GM18499 (cell line): ENCODE measurements at regions not wholly inside any gene's neighbourhood (a gene's known extent, or its start where the extent isn't known, plus 50 kb on each side); places are given as distances from the start of the nearest gene placed in this dataset.
"Not testable (repeated sequence)": the region's sequence is repeated elsewhere in the genome, so short reads cannot be mapped to it uniquely, and the experiment has no call there.

Source experiments
- ATAC-seq: cut with Tn5 transposase; IDR thresholded peaks from one replicate; pipeline ENCODE4 v1.9.1; 2021; ENCODE audit warnings: moderate number of reproducible peaks; ENCODE audit not compliant: insufficient read depth, unreplicated experiment

- ATAC-seq: no peak
These were observed 121.5 kb upstream of the PDE1A start for GRCh38 chr2:182548031-182548950.

DNA sequence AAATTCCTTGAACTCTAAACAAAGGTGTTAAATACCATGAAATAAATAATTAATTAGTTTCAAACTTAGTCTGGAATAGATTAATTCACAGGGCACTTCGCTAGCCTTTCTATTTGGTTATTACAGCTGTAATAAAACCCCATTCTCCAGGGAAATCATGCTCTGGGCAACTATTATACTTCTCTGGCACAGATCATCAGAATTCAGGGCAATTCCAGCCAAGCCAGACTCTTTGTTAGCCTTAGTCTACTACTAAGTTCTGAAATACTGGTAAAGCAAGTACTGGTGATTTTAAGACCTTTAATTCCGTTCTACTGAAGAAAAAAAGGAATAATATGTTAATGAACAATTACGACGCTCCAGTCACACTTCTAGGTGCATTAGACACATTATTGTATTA is 123.4 kb upstream of the PDE1A start:
- no peak for ATAC-seq

- not testable (repeated sequence) for ATAC-seq
These were observed 125.4 kb upstream of the PDE1A start for GRCh38 chr2:182552232-182552631.

DNA sequence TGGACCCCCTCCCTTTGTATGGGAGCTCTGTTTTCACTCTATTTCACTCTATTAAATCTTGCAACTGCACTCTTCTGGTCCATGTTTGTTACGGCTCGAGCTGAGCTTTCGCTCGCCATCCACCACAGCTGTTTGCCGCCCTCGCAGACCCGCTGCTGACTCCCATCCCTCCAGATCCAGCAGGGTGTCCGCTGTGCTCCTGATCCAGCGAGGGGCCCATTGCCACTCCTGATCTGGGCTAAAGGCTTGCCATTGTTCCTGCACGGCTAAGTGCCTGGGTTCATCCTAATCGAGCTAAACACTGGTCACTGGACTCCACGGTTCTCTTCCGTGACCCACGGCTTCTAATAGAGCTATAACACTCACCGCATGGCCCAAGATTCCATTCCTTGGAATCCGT is 125.9 kb upstream of the PDE1A start:
- not testable (repeated sequence) for ATAC-seq

DNA sequence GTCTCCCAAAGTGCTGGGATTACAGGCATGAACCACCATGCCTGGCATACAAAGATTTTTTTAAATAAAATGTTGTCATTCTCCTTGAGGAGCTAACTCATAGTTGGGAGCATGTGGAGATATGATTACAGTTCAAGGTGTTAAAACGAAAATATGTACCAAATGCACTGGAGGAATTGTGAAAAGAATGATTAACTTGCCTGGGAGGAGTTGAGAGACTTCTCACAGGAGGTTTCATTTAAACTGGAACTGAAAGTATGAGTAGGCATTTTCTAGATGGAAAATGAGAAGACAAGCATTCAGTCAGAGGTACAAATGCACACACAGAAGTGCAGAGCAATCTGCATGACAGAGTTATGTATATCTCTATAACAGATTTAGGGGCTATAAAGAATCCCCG is 126.6 kb upstream of the PDE1A start:
- ATAC-seq: peak; percentile 99

DNA sequence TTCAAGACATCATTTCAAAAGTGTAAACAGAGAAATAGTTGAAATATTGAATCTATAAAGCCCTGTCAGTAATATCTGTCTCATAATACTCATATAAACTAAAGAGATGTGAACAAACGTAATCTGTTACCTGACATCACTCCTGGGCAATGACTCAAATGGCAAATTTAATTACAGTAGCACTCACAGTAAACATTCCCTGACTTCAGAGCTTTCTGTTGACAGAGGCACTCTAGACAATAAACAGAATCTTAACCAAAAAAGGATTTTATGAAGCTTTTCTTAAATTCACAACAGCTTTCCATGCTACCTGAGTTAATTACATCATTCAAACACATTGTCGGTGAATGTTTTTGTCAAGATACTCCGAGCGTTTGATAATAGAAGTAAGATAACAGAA is 128.1 kb upstream of the PDE1A start:
- no peak for ATAC-seq

DNA sequence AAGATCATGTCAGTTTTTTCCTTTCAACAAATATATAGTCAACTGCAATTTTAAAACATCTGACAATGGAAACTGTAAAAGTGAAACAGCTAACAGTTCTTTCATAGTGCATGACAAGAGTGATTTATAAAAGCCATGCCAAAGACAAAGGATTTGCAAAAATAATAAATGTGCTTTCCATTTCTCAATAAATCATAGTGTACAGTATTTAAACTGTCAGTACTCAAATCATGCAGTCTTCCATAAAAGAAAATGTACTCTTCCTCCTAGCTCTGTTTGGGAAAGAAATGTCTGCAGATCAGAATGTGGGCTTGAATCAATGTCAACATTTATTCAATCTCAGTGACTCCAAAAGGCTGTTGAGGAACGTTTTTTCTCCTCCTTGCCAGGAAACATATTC is 131.7 kb upstream of the PDE1A start:
- ATAC-seq: no peak

DNA sequence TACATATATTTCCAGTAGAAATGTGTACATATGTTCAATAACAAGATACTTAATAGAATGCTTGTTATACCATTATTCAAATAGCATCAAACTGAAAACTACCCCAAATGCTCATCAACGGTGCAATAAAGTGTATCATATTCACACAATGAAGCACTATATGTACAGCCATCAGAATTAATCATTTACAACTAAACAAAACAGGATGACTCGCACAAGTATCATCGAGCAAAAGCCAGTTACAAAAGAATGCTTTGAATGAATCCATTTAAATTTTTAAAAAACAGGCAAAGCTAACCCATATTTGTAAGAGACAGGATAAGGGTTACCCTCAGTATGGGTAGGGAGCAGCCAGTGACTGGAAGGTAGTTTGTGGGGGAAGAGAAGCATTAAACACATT is 132.8 kb upstream of the PDE1A start:
- no peak for ATAC-seq

- no peak for ATAC-seq
These were observed 139.2 kb upstream of the PDE1A start for GRCh38 chr2:182565911-182566567.

DNA sequence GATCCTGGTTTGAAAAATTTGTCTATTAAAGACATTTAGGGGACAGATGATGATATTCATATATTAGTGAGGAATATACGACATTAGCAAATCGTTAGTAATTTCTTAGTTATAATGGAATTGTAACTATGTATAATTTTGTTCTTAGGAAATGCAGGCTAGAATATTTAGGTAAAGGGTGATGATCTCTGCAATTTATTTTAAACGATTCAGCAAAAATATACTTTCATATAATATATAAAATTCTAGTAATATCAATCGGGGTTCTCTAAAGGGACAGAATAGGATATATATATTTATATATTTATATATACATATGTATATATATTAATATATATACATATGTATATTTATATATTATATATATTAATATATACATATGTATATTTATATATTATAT is 142.5 kb upstream of the DNAJC10 start:
- no peak for ATAC-seq

DNA sequence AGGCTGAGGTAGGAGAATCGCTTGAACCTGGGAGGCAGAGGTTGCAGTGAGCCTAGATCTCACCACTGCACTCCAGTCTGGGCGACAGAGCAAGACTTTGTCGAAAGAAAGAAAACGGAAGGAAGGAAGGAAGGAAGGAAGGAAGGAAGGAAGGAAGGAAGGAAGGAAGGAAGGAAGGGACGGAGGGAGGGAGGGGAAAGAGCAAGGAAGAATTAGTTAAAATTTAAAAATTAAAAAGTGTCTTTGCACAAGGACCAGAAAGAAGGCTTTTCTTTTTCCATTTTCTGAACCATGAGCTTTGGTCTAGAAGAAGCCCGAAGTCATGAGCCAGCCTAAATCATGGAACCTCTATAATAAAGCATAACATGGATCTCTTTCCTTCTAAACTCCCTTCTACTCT is 138.2 kb upstream of the DNAJC10 start:
- ATAC-seq: no peak

DNA sequence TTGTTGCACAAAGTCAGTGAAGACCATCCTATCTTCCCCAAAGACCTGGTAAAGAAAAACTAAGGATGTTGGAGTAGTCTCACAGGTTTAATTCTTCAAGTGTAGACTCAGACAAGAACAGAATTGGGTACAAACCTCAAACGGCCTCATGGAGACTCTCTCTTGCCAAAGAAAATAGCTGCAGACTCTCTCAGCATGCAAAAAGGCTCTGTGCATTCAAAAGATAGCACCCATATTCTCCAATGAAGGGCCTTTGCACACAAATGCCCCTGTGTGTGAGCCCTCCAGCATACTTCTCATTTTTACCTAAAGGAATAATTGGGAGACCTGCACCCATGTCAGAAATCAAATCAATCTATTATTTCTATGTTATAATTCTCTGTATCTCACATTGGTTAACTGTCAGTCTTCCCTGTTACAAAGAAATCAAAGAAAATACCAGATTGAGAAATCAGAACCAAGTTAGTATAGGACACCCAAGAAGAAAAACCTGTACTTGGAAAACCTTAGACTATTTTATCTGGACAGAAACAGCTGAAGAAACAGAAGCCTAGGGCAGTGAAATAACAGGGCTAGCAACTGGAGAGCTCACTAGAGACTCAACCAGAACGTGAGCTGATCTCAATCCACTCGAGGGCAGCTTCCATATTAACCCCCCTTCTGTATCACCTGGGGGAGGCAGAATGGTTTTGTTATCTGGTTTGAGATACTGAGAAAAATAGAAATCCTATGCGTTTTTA is 134.7 kb upstream of the DNAJC10 start:
- no peak for ATAC-seq

DNA sequence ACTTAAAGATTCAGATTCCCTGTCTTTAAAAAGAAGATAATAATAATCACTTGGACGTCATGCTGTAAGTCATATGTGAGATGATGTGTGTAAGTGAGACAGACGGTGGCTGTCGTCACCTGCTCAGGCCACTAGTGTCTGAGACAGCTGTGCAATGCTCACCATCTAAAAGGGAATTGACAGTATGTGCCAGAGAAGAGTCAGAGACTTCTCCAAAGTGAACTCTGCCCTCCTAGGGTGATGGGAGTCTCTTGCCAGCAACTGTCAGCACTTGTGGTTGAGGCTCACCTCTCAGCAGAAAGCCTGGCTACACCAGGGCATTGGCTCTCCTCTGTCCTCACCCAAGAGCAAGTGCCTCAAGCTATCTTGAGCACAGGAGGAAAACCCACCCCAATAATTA is 131.6 kb upstream of the DNAJC10 start:
- ATAC-seq: no peak

- no peak for ATAC-seq
These were observed 131.1 kb upstream of the DNAJC10 start for GRCh38 chr2:182585001-182585400.

DNA sequence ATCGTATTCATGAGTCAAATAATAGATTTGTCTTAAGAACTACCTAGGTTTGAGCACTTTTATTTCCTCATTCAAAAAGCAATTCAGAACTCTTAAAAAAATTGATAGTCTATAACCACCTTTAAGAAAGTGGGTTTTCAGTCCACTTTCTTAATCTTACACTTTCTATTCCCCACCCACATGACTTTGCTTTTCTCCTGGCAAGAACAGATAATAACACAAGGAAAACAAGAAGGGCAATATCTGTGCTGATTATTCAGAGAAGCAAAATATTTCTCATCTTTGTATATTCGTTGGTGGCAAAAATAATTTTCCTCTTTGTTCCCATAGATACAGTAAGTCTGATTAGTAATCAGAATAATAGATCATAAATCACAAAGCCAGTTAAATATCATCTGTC is 130.6 kb upstream of the DNAJC10 start:
- ATAC-seq: no peak

GRCh38 chr2:182586426-182586825 is 129.6 kb upstream of the DNAJC10 start:
- no peak for ATAC-seq

DNA sequence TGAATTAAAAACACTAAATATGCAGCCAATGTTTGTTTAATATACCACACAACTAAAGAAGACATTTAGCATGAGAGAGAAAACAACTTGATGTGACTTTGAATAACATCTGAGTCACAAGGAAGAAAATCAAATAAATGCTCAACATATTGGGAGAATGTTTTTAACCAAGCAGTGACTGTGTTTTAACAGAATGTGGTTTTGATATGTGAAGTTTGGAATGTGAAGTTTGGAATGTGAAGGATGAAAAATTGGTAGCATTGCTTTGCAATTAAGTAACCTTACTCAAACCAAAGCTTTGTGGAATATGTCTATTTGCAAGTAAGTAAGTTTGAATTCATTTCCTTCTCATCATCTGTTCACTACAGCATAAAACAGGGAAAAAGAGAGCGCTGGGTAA is 128.2 kb upstream of the DNAJC10 start:
- ATAC-seq: no peak

DNA sequence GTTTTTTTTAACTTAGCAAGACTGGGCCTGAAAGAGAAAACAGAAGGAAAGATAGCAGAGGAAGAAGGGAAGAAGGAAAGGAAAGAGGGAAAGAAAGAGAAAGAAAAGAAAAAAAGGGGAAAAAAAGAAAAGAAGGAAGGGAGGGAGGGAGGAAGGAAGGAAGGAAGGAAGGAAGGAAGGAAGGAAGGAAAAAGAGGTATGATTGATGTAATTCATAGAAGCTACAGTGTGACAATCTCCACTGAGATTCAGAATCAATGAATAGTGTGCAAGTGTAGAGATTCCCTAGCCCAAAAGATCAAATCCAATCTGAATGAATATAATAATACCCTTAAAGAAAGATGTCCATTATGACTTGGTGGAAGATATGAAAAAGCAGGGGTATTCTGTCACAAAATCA is 126.9 kb upstream of the DNAJC10 start:
- no peak for ATAC-seq

DNA sequence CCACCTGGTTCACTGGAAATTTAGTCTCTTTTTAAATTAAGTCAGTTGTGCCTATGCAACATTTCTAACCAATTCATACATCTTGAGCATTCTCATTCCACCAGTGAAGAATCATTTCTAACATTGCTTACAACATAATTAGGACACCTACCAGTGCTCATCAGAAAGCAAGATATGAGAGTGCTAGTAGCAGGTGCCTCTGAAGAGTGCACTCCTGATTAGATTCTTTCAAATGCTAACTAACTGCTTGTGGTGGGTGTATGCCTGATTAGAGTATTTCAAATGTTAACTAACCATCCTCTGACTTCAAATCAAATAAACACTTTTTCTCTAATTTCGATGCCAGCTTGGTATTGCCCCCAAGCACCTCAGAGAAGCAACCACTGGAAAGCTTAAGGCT is 124.3 kb upstream of the DNAJC10 start:
- ATAC-seq: no peak

DNA sequence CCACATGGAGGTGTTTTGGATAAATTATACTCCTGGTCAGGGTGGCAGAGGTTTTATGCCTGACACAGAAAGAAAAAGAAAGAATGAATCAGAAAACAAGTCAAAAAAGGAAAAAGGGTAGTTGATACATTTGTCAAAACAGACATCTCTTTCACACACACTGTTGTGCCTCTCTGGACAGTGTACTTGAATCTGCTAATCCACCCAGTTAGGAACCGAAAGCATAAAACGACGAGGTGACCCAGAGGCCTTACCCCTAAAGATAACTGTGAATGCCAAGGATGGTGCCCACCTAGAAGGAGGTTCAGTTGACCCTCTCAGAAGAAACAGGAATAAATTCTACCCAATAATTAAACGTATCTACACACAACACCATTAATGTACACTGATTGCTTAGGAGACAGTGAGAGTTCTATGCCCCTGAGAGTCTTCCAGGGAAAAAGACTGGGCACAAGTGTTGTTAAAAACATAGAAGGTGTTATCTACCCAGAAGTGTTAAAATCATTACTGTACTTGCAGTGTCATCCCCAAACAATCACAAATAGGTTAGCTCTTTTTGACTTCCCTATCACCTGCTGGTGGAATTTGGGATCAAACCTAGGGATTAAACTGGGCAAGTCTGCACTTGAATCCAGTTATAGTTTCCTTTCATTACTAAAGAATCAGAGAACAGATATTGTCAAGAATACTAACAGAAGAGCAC is 123.2 kb upstream of the DNAJC10 start:
- ATAC-seq: no peak
